ENCODE measurements at regions not wholly inside any gene's neighbourhood (a gene's known extent, or its start where the extent isn't known, plus 50 kb on each side); places are given as distances from the start of the nearest gene placed in this dataset.

GRCh38 chr7:159280008-159280407, 135.3 kb upstream of the VIPR2 start (continued):
- no peak for TF ChIP-seq SMARCE1 (IDR thresholded peaks at IDR 0.05; ENCODE audit: borderline replicate concordance)
- TF ChIP-seq PHF20 (CRISPR knock-in tag; IDR thresholded peaks at IDR 0.05) = no peak
- no peak for TF ChIP-seq ZNF543 (CRISPR knock-in tag; IDR thresholded peaks at IDR 0.05)
- TF ChIP-seq, protein P1, sequence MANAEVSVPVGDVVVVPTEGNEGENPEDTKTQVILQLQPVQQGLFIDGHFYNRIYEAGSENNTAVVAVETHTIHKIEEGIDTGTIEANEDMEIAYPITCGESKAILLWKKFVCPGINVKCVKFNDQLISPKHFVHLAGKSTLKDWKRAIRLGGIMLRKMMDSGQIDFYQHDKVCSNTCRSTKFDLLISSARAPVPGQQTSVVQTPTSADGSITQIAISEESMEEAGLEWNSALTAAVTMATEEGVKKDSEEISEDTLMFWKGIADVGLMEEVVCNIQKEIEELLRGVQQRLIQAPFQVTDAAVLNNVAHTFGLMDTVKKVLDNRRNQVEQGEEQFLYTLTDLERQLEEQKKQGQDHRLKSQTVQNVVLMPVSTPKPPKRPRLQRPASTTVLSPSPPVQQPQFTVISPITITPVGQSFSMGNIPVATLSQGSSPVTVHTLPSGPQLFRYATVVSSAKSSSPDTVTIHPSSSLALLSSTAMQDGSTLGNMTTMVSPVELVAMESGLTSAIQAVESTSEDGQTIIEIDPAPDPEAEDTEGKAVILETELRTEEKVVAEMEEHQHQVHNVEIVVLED (CRISPR knock-in tag; IDR thresholded peaks at IDR 0.05; ENCODE audit: borderline replicate concordance) = no peak
- no peak for TF ChIP-seq ZNF772 (CRISPR knock-in tag; IDR thresholded peaks at IDR 0.05)
- no peak for TF ChIP-seq MTF1 (CRISPR knock-in tag; IDR thresholded peaks at IDR 0.05)
- no peak for TF ChIP-seq ZBTB7B (CRISPR knock-in tag; IDR thresholded peaks at IDR 0.05)
- TF ChIP-seq AGO2 (optimal IDR thresholded peaks at IDR 0.05; ENCODE audit: low read depth, low read length) = no peak
- TF ChIP-seq SRSF4 (IDR thresholded peaks at IDR 0.05; ENCODE audit: low read depth, low read length, poor library complexity, severe bottlenecking) = no peak

- Histone ChIP-seq H3K4me3 (replicated peaks in 1 of 3; ENCODE audit: insufficient read depth in 1 of 3, low read depth in 2 of 3, low read length in 3 of 3) (no peak overlapping the region), H3K9ac (ENCODE audit: insufficient read depth, low read depth, low read length) (no peak overlapping the region), H3K27me3 (ENCODE audit: control insufficient read depth in 1 of 2, insufficient read depth in 2 of 2, low read length in 2 of 2) (no peaks in the 10 kb centered on the region), H3K36me3 (replicated peaks in 1 of 2; ENCODE audit: control insufficient read depth in 1 of 2, insufficient read depth in 2 of 2, low read length in 2 of 2) (no peaks in the 10 kb centered on the region), H3K27ac (ENCODE audit: extremely low read length, insufficient read depth, low read length) (no peak overlapping the region), H3K4me1 (ENCODE audit: insufficient read depth, low read length) (no peaks in the 10 kb centered on the region), H4K20me1 (ENCODE audit: insufficient read depth, low read length) (no peaks in the 10 kb centered on the region), H3K79me2 (ENCODE audit: insufficient read depth, low read length) (no peaks in the 10 kb centered on the region), H3K4me2 (ENCODE audit: low read depth, low read length) (no peak overlapping the region), H2AFZ (ENCODE audit: low read length) (no peak overlapping the region), H3K9me3 (ENCODE audit: low read length) (peaks cover 34% of the 10 kb centered on the region)
- DNase-seq (ENCODE audit: low spot score) (no peak), ATAC-seq (no peak), FAIRE-seq (no peak)
- in situ Hi-C loops (cut with HindIII; ENCODE audit: extremely low pct_ligation_motif_present, low pct_unique_long_range_greater_than_20kb) = no loop called here
- POLR2A ChIA-PET = no interaction called here
- CTCF ChIA-PET (ENCODE audit: low intra/inter-chr PET ratio, low total read pairs) = no interaction called here
- intact Hi-C loops (cut with micrococcal nuclease; ENCODE audit: unreplicated experiment) = no loop called here
- 0% methylated on average over 3 of the region's 3 CpGs for WGBS (ENCODE audit: low lambda C conversion rate)
- BruUV-seq (replicated peaks) = no TSS peak
- TF ChIP-seq ZFP36 (IDR thresholded peaks at IDR 0.05; ENCODE audit: borderline replicate concordance, low read depth, low read length, partially characterized antibody) = no peak
- TF ChIP-seq ZNF232 (CRISPR knock-in tag; IDR thresholded peaks at IDR 0.05; ENCODE audit: borderline replicate concordance) = no peak
- TF ChIP-seq ZNF292 (CRISPR knock-in tag; IDR thresholded peaks at IDR 0.05; ENCODE audit: borderline replicate concordance, low read depth) = no peak
- no peak for TF ChIP-seq NBN (conservative IDR thresholded peaks at IDR 0.05)
- no peak for TF ChIP-seq MTF1 (CRISPR knock-in tag; IDR thresholded peaks at IDR 0.05)
- no peak for TF ChIP-seq ZNF737 (CRISPR knock-in tag; IDR thresholded peaks at IDR 0.05; ENCODE audit: borderline replicate concordance)
- TF ChIP-seq PCBP1 (IDR thresholded peaks at IDR 0.05; ENCODE audit: borderline replicate concordance, low read depth, low read length) = no peak
- no peak for TF ChIP-seq ZNF34 (CRISPR knock-in tag; IDR thresholded peaks at IDR 0.05; ENCODE audit: borderline replicate concordance)
- TF ChIP-seq, protein P2, sequence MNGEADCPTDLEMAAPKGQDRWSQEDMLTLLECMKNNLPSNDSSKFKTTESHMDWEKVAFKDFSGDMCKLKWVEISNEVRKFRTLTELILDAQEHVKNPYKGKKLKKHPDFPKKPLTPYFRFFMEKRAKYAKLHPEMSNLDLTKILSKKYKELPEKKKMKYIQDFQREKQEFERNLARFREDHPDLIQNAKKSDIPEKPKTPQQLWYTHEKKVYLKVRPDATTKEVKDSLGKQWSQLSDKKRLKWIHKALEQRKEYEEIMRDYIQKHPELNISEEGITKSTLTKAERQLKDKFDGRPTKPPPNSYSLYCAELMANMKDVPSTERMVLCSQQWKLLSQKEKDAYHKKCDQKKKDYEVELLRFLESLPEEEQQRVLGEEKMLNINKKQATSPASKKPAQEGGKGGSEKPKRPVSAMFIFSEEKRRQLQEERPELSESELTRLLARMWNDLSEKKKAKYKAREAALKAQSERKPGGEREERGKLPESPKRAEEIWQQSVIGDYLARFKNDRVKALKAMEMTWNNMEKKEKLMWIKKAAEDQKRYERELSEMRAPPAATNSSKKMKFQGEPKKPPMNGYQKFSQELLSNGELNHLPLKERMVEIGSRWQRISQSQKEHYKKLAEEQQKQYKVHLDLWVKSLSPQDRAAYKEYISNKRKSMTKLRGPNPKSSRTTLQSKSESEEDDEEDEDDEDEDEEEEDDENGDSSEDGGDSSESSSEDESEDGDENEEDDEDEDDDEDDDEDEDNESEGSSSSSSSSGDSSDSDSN (CRISPR knock-in tag; IDR thresholded peaks at IDR 0.05) = no peak
- no peak for TF ChIP-seq POLR2A (IDR thresholded peaks at IDR 0.05; ENCODE audit: insufficient read depth in 1 of 2, low read depth in 2 of 2, low read length in 2 of 2)
- TF ChIP-seq, protein P3, sequence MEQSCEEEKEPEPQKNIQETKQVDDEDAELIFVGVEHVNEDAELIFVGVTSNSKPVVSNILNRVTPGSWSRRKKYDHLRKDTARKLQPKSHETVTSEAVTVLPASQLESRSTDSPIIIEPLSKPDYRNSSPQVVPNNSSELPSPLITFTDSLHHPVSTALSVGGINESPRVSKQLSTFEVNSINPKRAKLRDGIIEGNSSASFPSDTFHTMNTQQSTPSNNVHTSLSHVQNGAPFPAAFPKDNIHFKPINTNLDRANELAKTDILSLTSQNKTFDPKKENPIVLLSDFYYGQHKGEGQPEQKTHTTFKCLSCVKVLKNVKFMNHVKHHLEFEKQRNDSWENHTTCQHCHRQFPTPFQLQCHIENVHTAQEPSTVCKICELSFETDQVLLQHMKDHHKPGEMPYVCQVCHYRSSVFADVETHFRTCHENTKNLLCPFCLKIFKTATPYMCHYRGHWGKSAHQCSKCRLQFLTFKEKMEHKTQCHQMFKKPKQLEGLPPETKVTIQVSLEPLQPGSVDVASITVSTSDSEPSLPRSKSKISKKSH (CRISPR knock-in tag; IDR thresholded peaks at IDR 0.05; ENCODE audit: borderline replicate concordance) = no peak
These were observed 128.1 kb upstream of the VIPR2 start for GRCh38 chr7:159272739-159273138.
